ENCODE measurements at regions not wholly inside any gene's neighbourhood (a gene's known extent, or its start where the extent isn't known, plus 50 kb on each side); places are given as distances from the start of the nearest gene placed in this dataset.
"Not testable (repeated sequence)": the region's sequence is repeated elsewhere in the genome, so short reads cannot be mapped to it uniquely, and the experiment has no call there.

GRCh38 chr7:121618182-121618581, 222.1 kb upstream of the FAM3C start:
- DNase-seq = no peak

GRCh38 chr7:121610243-121610642, 214.1 kb upstream of the FAM3C start:
- no peak for DNase-seq

GRCh38 chr7:121609208-121609607, 213.1 kb upstream of the FAM3C start:
- no peak for DNase-seq

GRCh38 chr7:121608785-121609184, 212.7 kb upstream of the FAM3C start:
- no peak for DNase-seq

- not testable (repeated sequence) for DNase-seq
Measured at GRCh38 chr7:121608183-121608582, 212.1 kb upstream of the FAM3C start.

- no peak for DNase-seq
Measured at GRCh38 chr7:121605317-121605680, 209.2 kb upstream of the FAM3C start.

GRCh38 chr7:121604627-121605316, 208.7 kb upstream of the FAM3C start:
- DNase-seq = no peak

GRCh38 chr7:121603886-121604285, 207.8 kb upstream of the FAM3C start:
- DNase-seq = no peak

- DNase-seq = no peak
Measured at GRCh38 chr7:121599887-121600286, 203.8 kb upstream of the FAM3C start.

GRCh38 chr7:121595758-121596696, 199.9 kb upstream of the FAM3C start:
- no peak for DNase-seq

GRCh38 chr7:121591926-121592325, 195.8 kb upstream of the FAM3C start:
- DNase-seq = no peak

GRCh38 chr7:121587435-121587834, 191.3 kb upstream of the FAM3C start:
- DNase-seq = no peak

GRCh38 chr7:121582258-121582657, 186.2 kb upstream of the FAM3C start:
- no peak for DNase-seq

- no peak for DNase-seq
Measured at GRCh38 chr7:121579639-121580038, 183.5 kb upstream of the FAM3C start.

- DNase-seq = no peak
Measured at GRCh38 chr7:121578669-121579068, 182.6 kb upstream of the FAM3C start.

GRCh38 chr7:121576148-121576917, 180.2 kb upstream of the FAM3C start:
- no peak for DNase-seq

- DNase-seq = no peak
Measured at GRCh38 chr7:121575194-121575765, 179.2 kb upstream of the FAM3C start.

GRCh38 chr7:121574109-121574508, 178.0 kb upstream of the FAM3C start:
- no peak for DNase-seq

GRCh38 chr7:121572615-121573014, 176.5 kb upstream of the FAM3C start:
- DNase-seq = no peak

- DNase-seq = no peak
Measured at GRCh38 chr7:121570365-121570764, 174.3 kb upstream of the FAM3C start.

- DNase-seq = no peak
Measured at GRCh38 chr7:121563177-121563576, 167.1 kb upstream of the FAM3C start.

GRCh38 chr7:121562259-121562658, 166.2 kb upstream of the FAM3C start:
- no peak for DNase-seq

GRCh38 chr7:121561717-121562116, 165.6 kb upstream of the FAM3C start:
- no peak for DNase-seq
